ENCODE measurements at regions not wholly inside any gene's neighbourhood (a gene's known extent, or its start where the extent isn't known, plus 50 kb on each side); places are given as distances from the start of the nearest gene placed in this dataset.

- Histone ChIP-seq H3K4me3 (replicated peaks in 1 of 4; ENCODE audit: control extremely low read depth in 1 of 4, insufficient read depth in 1 of 4, low read depth in 3 of 4, low read length in 4 of 4) (no peak overlapping the region), H3K79me2 (ENCODE audit: control insufficient read depth, insufficient read depth, low read length) (no peaks in the 10 kb centered on the region), H3K27me3 (ENCODE audit: control insufficient read depth, insufficient read depth, low read length) (no peaks in the 10 kb centered on the region), H4K20me1 (ENCODE audit: control insufficient read depth, extremely low read depth, insufficient read depth, low read length) (no peaks in the 10 kb centered on the region), H3K4me2 (ENCODE audit: extremely low read depth, insufficient read depth, low read length) (no peak overlapping the region), H3K27ac (ENCODE audit: insufficient read depth, low read length) (no peak overlapping the region), H2AFZ (ENCODE audit: low read length) (no peak overlapping the region), H3K4me1 (ENCODE audit: control insufficient read depth, extremely low read depth, insufficient read depth, low read length) (no peaks in the 10 kb centered on the region), H3K36me3 (ENCODE audit: control insufficient read depth, insufficient read depth, low read length) (no peaks in the 10 kb centered on the region), H3K9me3 (ENCODE audit: control insufficient read depth, insufficient read depth, low read depth, low read length) (no peaks in the 10 kb centered on the region), H3K9ac (ENCODE audit: insufficient read depth, low read length) (no peak overlapping the region)
- DNase-seq (ENCODE audit: low read depth in 2 of 2) = no peak
- no peak for TF ChIP-seq EZH2 (IDR thresholded peaks at IDR 0.05; ENCODE audit: low read length, missing control alignments)
- TF ChIP-seq, protein P1, sequence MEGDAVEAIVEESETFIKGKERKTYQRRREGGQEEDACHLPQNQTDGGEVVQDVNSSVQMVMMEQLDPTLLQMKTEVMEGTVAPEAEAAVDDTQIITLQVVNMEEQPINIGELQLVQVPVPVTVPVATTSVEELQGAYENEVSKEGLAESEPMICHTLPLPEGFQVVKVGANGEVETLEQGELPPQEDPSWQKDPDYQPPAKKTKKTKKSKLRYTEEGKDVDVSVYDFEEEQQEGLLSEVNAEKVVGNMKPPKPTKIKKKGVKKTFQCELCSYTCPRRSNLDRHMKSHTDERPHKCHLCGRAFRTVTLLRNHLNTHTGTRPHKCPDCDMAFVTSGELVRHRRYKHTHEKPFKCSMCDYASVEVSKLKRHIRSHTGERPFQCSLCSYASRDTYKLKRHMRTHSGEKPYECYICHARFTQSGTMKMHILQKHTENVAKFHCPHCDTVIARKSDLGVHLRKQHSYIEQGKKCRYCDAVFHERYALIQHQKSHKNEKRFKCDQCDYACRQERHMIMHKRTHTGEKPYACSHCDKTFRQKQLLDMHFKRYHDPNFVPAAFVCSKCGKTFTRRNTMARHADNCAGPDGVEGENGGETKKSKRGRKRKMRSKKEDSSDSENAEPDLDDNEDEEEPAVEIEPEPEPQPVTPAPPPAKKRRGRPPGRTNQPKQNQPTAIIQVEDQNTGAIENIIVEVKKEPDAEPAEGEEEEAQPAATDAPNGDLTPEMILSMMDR (conservative IDR thresholded peaks at IDR 0.05 in 1 of 2, IDR thresholded peaks at IDR 0.05 in 1 of 2; ENCODE audit: low read depth in 1 of 2, low read length in 2 of 2) = no peak
Measured at GRCh38 chr14:30084811-30085210, 157.2 kb upstream of the PRKD1 start.

- Histone ChIP-seq H2AFZ (ENCODE audit: low read length) (no peak overlapping the region), H3K9me3 (ENCODE audit: control insufficient read depth, insufficient read depth, low read depth, low read length) (no peaks in the 10 kb centered on the region), H3K27me3 (ENCODE audit: control insufficient read depth, insufficient read depth, low read length) (no peaks in the 10 kb centered on the region), H3K27ac (ENCODE audit: insufficient read depth, low read length) (no peak overlapping the region), H3K9ac (ENCODE audit: insufficient read depth, low read length) (no peak overlapping the region), H3K4me2 (ENCODE audit: extremely low read depth, insufficient read depth, low read length) (no peak overlapping the region), H3K79me2 (ENCODE audit: control insufficient read depth, insufficient read depth, low read length) (no peaks in the 10 kb centered on the region), H3K4me3 (replicated peaks in 1 of 4; ENCODE audit: control extremely low read depth in 1 of 4, insufficient read depth in 1 of 4, low read depth in 3 of 4, low read length in 4 of 4) (no peak overlapping the region), H3K36me3 (ENCODE audit: control insufficient read depth, insufficient read depth, low read length) (no peaks in the 10 kb centered on the region), H4K20me1 (ENCODE audit: control insufficient read depth, extremely low read depth, insufficient read depth, low read length) (no peaks in the 10 kb centered on the region), H3K4me1 (ENCODE audit: control insufficient read depth, extremely low read depth, insufficient read depth, low read length) (no peaks in the 10 kb centered on the region)
- TF ChIP-seq EZH2 (IDR thresholded peaks at IDR 0.05; ENCODE audit: low read length, missing control alignments) = no peak
- TF ChIP-seq, protein P1 (conservative IDR thresholded peaks at IDR 0.05 in 1 of 2, IDR thresholded peaks at IDR 0.05 in 1 of 2; ENCODE audit: low read depth in 1 of 2, low read length in 2 of 2) = no peak
- no peak for DNase-seq (ENCODE audit: low read depth in 2 of 2)
Measured at GRCh38 chr14:30085943-30086342, 158.3 kb upstream of the PRKD1 start.

DNA sequence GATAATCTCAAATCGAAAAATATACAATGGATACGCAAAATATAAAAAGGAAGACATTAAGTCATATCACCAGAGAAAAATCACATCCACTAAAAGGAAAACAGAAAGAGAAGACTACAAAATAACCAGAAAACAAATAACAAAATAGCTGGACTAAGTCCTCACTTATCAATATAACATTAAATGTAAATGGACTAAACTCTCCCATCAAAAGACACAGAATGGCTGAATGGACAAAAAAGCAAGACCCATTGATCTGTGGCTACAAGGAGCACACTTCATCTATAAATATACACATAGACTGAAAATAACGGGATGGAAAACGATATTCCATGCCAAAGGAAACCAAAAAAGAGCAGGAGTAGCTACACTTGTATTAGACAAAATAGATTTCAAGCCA is 161.0 kb upstream of the PRKD1 start:
- Histone ChIP-seq H3K9me3 (ENCODE audit: control insufficient read depth, insufficient read depth, low read depth, low read length) (no peaks in the 10 kb centered on the region), H3K36me3 (ENCODE audit: control insufficient read depth, insufficient read depth, low read length) (no peaks in the 10 kb centered on the region), H3K4me2 (ENCODE audit: extremely low read depth, insufficient read depth, low read length) (no peak overlapping the region), H2AFZ (ENCODE audit: low read length) (no peak overlapping the region), H3K27ac (ENCODE audit: insufficient read depth, low read length) (no peak overlapping the region), H3K27me3 (ENCODE audit: control insufficient read depth, insufficient read depth, low read length) (no peaks in the 10 kb centered on the region), H3K9ac (ENCODE audit: insufficient read depth, low read length) (no peak overlapping the region), H3K79me2 (ENCODE audit: control insufficient read depth, insufficient read depth, low read length) (no peaks in the 10 kb centered on the region), H4K20me1 (ENCODE audit: control insufficient read depth, extremely low read depth, insufficient read depth, low read length) (no peaks in the 10 kb centered on the region), H3K4me1 (ENCODE audit: control insufficient read depth, extremely low read depth, insufficient read depth, low read length) (no peaks in the 10 kb centered on the region), H3K4me3 (replicated peaks in 1 of 4; ENCODE audit: control extremely low read depth in 1 of 4, insufficient read depth in 1 of 4, low read depth in 3 of 4, low read length in 4 of 4) (no peak overlapping the region)
- DNase-seq (ENCODE audit: low read depth in 2 of 2) = no peak
- TF ChIP-seq, protein P1 (conservative IDR thresholded peaks at IDR 0.05 in 1 of 2, IDR thresholded peaks at IDR 0.05 in 1 of 2; ENCODE audit: low read depth in 1 of 2, low read length in 2 of 2) = no peak
- no peak for TF ChIP-seq EZH2 (IDR thresholded peaks at IDR 0.05; ENCODE audit: low read length, missing control alignments)
